ENCODE measurements at regions not wholly inside any gene's neighbourhood (a gene's known extent, or its start where the extent isn't known, plus 50 kb on each side); places are given as distances from the start of the nearest gene placed in this dataset.

DNA sequence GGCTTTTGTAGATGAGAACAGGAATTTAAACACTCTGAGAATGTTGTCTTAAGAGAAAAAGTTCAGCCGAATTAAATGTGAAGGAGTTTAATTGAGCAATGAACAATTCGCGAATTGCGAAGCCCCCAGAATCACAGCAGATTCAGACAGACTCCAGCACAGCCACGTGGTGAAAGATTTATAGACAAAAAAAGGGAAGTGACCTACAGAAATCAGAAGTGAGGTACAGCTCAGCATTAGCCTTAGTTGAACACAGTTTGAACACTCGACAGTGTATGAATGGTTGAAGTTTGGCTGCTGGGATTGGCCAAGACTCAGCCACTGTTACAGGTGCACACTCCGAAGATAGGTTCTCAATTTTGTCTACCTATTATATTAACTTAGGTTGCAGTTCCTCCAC, 264.0 kb upstream of the CHST9 start:
- TF ChIP-seq, protein P1, sequence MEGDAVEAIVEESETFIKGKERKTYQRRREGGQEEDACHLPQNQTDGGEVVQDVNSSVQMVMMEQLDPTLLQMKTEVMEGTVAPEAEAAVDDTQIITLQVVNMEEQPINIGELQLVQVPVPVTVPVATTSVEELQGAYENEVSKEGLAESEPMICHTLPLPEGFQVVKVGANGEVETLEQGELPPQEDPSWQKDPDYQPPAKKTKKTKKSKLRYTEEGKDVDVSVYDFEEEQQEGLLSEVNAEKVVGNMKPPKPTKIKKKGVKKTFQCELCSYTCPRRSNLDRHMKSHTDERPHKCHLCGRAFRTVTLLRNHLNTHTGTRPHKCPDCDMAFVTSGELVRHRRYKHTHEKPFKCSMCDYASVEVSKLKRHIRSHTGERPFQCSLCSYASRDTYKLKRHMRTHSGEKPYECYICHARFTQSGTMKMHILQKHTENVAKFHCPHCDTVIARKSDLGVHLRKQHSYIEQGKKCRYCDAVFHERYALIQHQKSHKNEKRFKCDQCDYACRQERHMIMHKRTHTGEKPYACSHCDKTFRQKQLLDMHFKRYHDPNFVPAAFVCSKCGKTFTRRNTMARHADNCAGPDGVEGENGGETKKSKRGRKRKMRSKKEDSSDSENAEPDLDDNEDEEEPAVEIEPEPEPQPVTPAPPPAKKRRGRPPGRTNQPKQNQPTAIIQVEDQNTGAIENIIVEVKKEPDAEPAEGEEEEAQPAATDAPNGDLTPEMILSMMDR (IDR thresholded peaks at IDR 0.05), result no peak
- no peak for TF ChIP-seq POLR2A (IDR thresholded peaks at IDR 0.05)
- intact Hi-C loops (cut with DNase I; ENCODE audit: low total_unique reads), result no loop called here
- DNase-seq, result no peak
- Histone ChIP-seq H3K4me1 (no peaks in the 10 kb centered on the region), H3K9me3 (no peaks in the 10 kb centered on the region), H3K27ac (no peak overlapping the region), H3K27me3 (no peaks in the 10 kb centered on the region), H3K4me3 (no peak overlapping the region), H3K36me3 (no peaks in the 10 kb centered on the region)

DNA sequence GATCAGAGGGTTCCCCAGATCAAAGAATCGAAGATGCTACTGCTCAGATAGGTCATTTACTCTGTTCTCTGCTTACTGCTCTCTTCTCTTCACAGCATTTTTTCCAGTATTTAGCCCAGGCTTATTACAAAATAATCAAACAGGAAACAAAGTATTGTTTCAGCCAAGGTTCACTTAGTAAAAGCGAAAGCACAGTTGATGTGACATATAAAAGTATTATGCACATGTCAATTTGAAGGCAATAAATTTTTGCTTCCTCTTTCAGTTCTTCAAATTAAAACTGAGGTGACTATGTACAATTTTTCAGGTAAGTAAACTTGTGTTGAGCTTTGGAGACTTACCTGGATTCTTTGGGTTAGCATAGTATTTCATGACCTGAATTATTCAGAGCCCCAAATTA, 262.8 kb upstream of the CHST9 start:
- Histone ChIP-seq H3K9me3 (no peaks in the 10 kb centered on the region), H3K4me3 (no peak overlapping the region), H3K4me1 (no peaks in the 10 kb centered on the region), H3K27me3 (no peaks in the 10 kb centered on the region), H3K36me3 (no peaks in the 10 kb centered on the region), H3K27ac (no peak overlapping the region)
- DNase-seq, result no peak
- no peak for TF ChIP-seq POLR2A (IDR thresholded peaks at IDR 0.05)
- TF ChIP-seq, protein P1 (IDR thresholded peaks at IDR 0.05), result no peak
- intact Hi-C loops (cut with DNase I; ENCODE audit: low total_unique reads), result no loop called here

DNA sequence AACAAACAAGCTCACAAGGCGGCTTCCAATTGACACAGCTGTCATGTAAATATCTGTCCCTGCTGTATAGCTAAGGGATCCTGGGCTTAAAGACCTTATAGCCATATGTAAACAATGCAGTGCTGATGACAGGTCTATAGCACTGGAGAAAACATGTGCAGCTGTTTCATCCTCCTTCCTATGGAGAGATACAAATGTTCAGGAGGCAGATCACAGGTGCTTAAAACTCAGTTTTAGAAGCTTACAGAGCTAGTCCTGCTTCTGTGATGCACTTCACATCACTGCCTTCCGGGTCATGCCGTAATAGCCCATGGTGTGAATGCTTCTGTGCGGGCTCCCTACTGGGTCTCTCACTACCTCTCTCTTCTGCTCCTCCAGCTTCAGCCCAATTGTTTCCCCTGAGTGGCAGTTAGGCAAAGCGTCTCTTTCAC, 262.4 kb upstream of the CHST9 start:
- DNase-seq, result no peak
- Histone ChIP-seq H3K9me3 (no peaks in the 10 kb centered on the region), H3K4me1 (no peaks in the 10 kb centered on the region), H3K36me3 (no peaks in the 10 kb centered on the region), H3K4me3 (no peak overlapping the region), H3K27me3 (no peaks in the 10 kb centered on the region), H3K27ac (no peak overlapping the region)
- no peak for TF ChIP-seq POLR2A (IDR thresholded peaks at IDR 0.05)
- TF ChIP-seq, protein P1 (IDR thresholded peaks at IDR 0.05), result no peak
- intact Hi-C loops (cut with DNase I; ENCODE audit: low total_unique reads), result no loop called here

DNA sequence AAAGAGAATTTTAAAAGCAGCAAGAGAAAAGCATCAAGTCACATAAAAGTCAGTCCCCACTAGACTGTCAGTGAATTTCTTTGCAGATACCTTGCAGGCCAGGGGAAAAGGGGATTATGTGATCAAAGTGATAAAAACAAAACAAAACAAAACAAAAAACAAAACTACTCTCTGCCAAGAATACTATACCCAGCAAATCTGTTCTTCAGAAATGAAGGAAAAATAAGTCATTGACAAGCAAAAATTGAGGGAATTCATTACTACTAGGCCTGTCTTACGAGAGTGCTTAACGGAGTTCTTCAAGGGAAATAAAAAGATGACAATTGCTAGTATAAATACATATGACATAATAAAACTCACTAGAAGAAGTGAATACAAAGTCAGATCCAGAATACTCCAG, 245.5 kb upstream of the CHST9 start:
- Histone ChIP-seq H3K36me3 (no peaks in the 10 kb centered on the region), H3K27me3 (no peaks in the 10 kb centered on the region), H3K9me3 (no peaks in the 10 kb centered on the region), H3K4me1 (no peaks in the 10 kb centered on the region), H3K27ac (no peak overlapping the region), H3K4me3 (no peak overlapping the region)
- DNase-seq, result no peak
- TF ChIP-seq, protein P1 (IDR thresholded peaks at IDR 0.05), result no peak
- no peak for TF ChIP-seq POLR2A (IDR thresholded peaks at IDR 0.05)
- intact Hi-C loops (cut with DNase I; ENCODE audit: low total_unique reads), result no loop called here

DNA sequence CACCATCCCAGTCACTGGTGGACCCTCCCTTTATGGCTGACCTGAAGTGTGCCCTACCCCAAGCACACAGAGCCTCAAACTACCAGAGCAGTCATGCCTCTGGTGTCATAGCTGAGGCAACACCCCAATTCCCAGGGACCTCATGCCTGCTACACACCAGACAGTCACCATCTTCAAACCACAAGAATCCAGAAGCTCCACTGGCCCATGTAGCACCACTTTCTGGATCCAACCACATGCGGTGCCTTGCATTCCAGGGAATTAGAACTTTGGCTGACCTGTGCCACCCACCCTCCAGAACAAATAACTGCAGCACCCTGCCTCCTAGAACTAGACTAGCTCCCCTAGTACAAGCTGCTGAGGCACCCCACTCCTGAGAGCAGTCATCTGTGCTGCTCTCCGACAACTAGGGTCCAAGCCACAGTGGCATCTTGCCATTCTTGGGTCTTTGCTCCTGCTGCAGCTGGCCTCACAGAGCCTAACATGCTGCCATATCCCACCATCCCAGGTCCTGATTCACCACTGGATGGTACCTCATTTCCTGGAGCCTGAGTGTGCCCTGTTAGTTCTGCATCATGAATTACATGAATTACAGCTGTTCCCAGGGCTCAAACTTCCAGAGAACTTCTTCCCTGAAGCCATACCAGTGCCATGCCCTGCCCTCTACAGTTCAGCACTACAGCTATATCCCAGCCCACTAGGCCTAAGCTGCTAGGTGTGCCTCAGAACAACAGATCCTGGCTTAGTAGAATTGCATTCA, 243.8 kb upstream of the CHST9 start:
- H3K4me3 ChIP-seq, result no peak overlapping the region
- H3K27me3 ChIP-seq, result no peaks in the 10 kb centered on the region
- intact Hi-C loops (cut with DNase I; ENCODE audit: low total_unique reads), result no loop called here
- H3K9me3 ChIP-seq, result no peaks in the 10 kb centered on the region
- DNase-seq, result no peak
- H3K36me3 ChIP-seq, result no peaks in the 10 kb centered on the region
- H3K27ac ChIP-seq, result no peak overlapping the region
- TF ChIP-seq POLR2A (IDR thresholded peaks at IDR 0.05), result no peak
- TF ChIP-seq, protein P1 (IDR thresholded peaks at IDR 0.05), result no peak
- H3K4me1 ChIP-seq, result no peaks in the 10 kb centered on the region

All from uterus (tissue), 3 donors.